IMR-90 (cell line): ENCODE measurements at regions not wholly inside any gene's neighbourhood (a gene's known extent, or its start where the extent isn't known, plus 50 kb on each side); places are given as distances from the start of the nearest gene placed in this dataset.

Experiments
- ATAC-seq: fragments of 200-7000 bp; cut with Tn5 transposase; 2 replicates; pipeline ENCODE4 v1.9.1; 2020; ENCODE audit warnings: low read depth, mild to moderate bottlenecking, moderate library complexity
- BruUV-seq: library from RNA; stranded (reverse); fragments of 400-500 nt; replicated peaks from 2 replicates; lab custom pipeline; 2021; lab: Mats Ljungman, UMichigan
- CTCF ChIA-PET: fragments of 300-600 bp; formaldehyde crosslinking; extraction: SDS; loops from one replicate; lab custom pipeline; 2021; ENCODE audit warnings: antibody characterized with exemption; lab: Yijun Ruan, JAX
- POLR2A ChIA-PET: fragments of 300-600 bp; sonication (Branson Sonifier 250); formaldehyde crosslinking; loops from one replicate; lab custom pipeline; 2022; ENCODE audit warnings: antibody characterized with exemption; ENCODE audit not compliant: unreplicated experiment; lab: Charles Lee
- DNase-seq: peaks from one replicate; pipeline ENCODE4 v3.0.0; 2013
- H2AFZ ChIP-seq: replicated peaks from 2 replicates; pipeline ENCODE3; 2013; ENCODE audit warnings: low read length, mild to moderate bottlenecking; ENCODE audit not compliant: poor library complexity
- H2AK5ac ChIP-seq: 2 replicates; pipeline ENCODE4 v1.6.1; 2013; ENCODE audit warnings: low read depth, low read length, inconsistent platforms
- H2AK9ac ChIP-seq: replicated peaks from 2 replicates; pipeline ENCODE3; 2013; ENCODE audit warnings: mild to moderate bottlenecking, low read depth, low read length, moderate library complexity; ENCODE audit not compliant: poor library complexity
- H2BK120ac ChIP-seq: 2 replicates; pipeline ENCODE4 v1.6.1; 2013; ENCODE audit warnings: low read depth, low read length, inconsistent platforms
- H2BK15ac ChIP-seq: 3 replicates; pipeline ENCODE4 v1.6.1; 2013; ENCODE audit warnings: low read depth, low read length, inconsistent platforms
- H2BK20ac ChIP-seq: 2 replicates; pipeline ENCODE4 v1.6.1; 2013; ENCODE audit warnings: low read depth, mild to moderate bottlenecking, inconsistent platforms, low read length, moderate library complexity
- H2BK5ac ChIP-seq: 2 replicates; pipeline ENCODE4 v1.6.1; 2013; ENCODE audit warnings: mild to moderate bottlenecking, low read depth, low read length, inconsistent platforms; ENCODE audit not compliant: poor library complexity, severe bottlenecking
- H3K14ac ChIP-seq: replicated peaks from 2 replicates; pipeline ENCODE4 v1.6.1; 2013; ENCODE audit warnings: low read depth, low read length, inconsistent platforms
- H3K18ac ChIP-seq: 2 replicates; pipeline ENCODE4 v1.6.1; 2013; ENCODE audit warnings: low read depth, low read length, control low read depth
- H3K23ac ChIP-seq: 2 replicates; pipeline ENCODE4 v1.6.1; 2013; ENCODE audit warnings: low read depth, low read length, inconsistent platforms
- H3K27ac ChIP-seq: 2 replicates; pipeline ENCODE4 v1.5.1; 2013; ENCODE audit warnings: mild to moderate bottlenecking, control low read depth, low read length; ENCODE audit not compliant: insufficient read depth
- H3K27me3 ChIP-seq: 2 replicates; pipeline ENCODE4 v1.6.1; 2013; ENCODE audit warnings: low read length; ENCODE audit not compliant: control insufficient read depth, insufficient read depth
- H3K36me3 ChIP-seq: 2 replicates; pipeline ENCODE4 v1.6.1; 2013; ENCODE audit warnings: low read length, mixed read lengths; ENCODE audit not compliant: control insufficient read depth, insufficient read depth
- H3K4ac ChIP-seq: 2 replicates; pipeline ENCODE4 v1.6.1; 2013; ENCODE audit warnings: low read depth, low read length, inconsistent platforms
- H3K4me1 ChIP-seq: 2 replicates; pipeline ENCODE4 v1.6.1; 2013; ENCODE audit warnings: low read length, mixed read lengths; ENCODE audit not compliant: control insufficient read depth, insufficient read depth
- H3K4me2 ChIP-seq: 2 replicates; pipeline ENCODE4 v1.6.1; 2013; ENCODE audit warnings: low read depth, mild to moderate bottlenecking, control low read depth, low read length, moderate library complexity
- H3K4me3 ChIP-seq: 2 replicates; pipeline ENCODE4 v1.5.1; 2013; ENCODE audit warnings: low read depth, mild to moderate bottlenecking, control low read depth, low read length, moderate library complexity; ENCODE audit not compliant: insufficient read depth
- H3K56ac ChIP-seq: 2 replicates; pipeline ENCODE4 v1.6.1; 2013; ENCODE audit warnings: low read length, inconsistent platforms; ENCODE audit not compliant: insufficient read depth; ENCODE audit errors: extremely low read depth
- H3K79me1 ChIP-seq, 2 experiments: 2 replicates each; pipeline ENCODE4 v1.6.1; 2013; ENCODE audit warnings: low read length in 2 of 2, inconsistent platforms in 1 of 2, low read depth in 1 of 2
- H3K9ac ChIP-seq: 2 replicates; pipeline ENCODE4 v1.6.1; 2013; ENCODE audit warnings: low read depth, low read length, control low read depth
- H3K9me1 ChIP-seq: 2 replicates; pipeline ENCODE4 v1.6.1; 2013; ENCODE audit warnings: low read length, inconsistent platforms; ENCODE audit not compliant: insufficient read depth
- H3K9me3 ChIP-seq: 2 replicates; pipeline ENCODE4 v1.6.1; 2013; ENCODE audit warnings: low read length; ENCODE audit not compliant: control insufficient read depth, insufficient read depth
- H4K20me1 ChIP-seq: 2 replicates; pipeline ENCODE4 v1.6.1; 2013; ENCODE audit warnings: low read length, inconsistent platforms; ENCODE audit not compliant: insufficient read depth
- H4K5ac ChIP-seq: 2 replicates; pipeline ENCODE4 v1.6.1; 2013; ENCODE audit warnings: mild to moderate bottlenecking, low read depth, low read length, control low read depth
- H4K8ac ChIP-seq, 2 experiments: 2 replicates each; pipeline ENCODE4 v1.6.1; 2013; ENCODE audit warnings: low read depth in 2 of 2, low read length in 2 of 2, control low read depth in 1 of 2, inconsistent platforms in 1 of 2
- H4K91ac ChIP-seq: 2 replicates; pipeline ENCODE4 v1.6.1; 2013; ENCODE audit warnings: low read depth, low read length, inconsistent platforms; ENCODE audit not compliant: insufficient read depth
- CEBPB ChIP-seq: IDR thresholded peaks from 2 replicates; pipeline ENCODE4 v1.6.1; 2012; ENCODE audit warnings: low read depth, low read length, improper control_type of control experiment
- CHD1 ChIP-seq: IDR thresholded peaks from 2 replicates; pipeline ENCODE4 v1.6.1; 2012; ENCODE audit warnings: low read depth, low read length, improper control_type of control experiment
- ELK1 ChIP-seq: fragments of 150-350 bp; IDR thresholded peaks from 2 replicates; pipeline ENCODE4 v1.6.1; 2016; ENCODE audit warnings: low read depth, mild to moderate bottlenecking, low read length, moderate library complexity, borderline replicate concordance
- MAFK ChIP-seq: IDR thresholded peaks from 2 replicates; pipeline ENCODE4 v1.6.1; 2012; ENCODE audit warnings: low read depth, low read length, improper control_type of control experiment
- MAZ ChIP-seq: IDR thresholded peaks from 2 replicates; pipeline ENCODE4 v1.6.1; 2012; ENCODE audit warnings: low read depth, mild to moderate bottlenecking, low read length, improper control_type of control experiment, moderate library complexity, borderline replicate concordance
- RCOR1 ChIP-seq: IDR thresholded peaks from 2 replicates; pipeline ENCODE4 v1.6.1; 2012; ENCODE audit warnings: mild to moderate bottlenecking, low read length, improper control_type of control experiment; ENCODE audit not compliant: insufficient replicate concordance
- RFX5 ChIP-seq: IDR thresholded peaks from 2 replicates; pipeline ENCODE4 v1.8.0; 2012; ENCODE audit warnings: low read depth, mild to moderate bottlenecking, low read length, moderate library complexity
- USF2 ChIP-seq: fragments of 150-350 bp; IDR thresholded peaks from 2 replicates; pipeline ENCODE4 v1.6.1; 2017; ENCODE audit warnings: mild to moderate bottlenecking, antibody characterized with exemption, low read length, low read depth
- WGBS, 2 experiments: methylation state at CpG; one replicate each; pipeline versions ENCODE4 v1.1.5 to v1.1.7; 2013; ENCODE audit warnings: missing lambda C conversion rate in 2 of 2; ENCODE audit not compliant: insufficient read length in 1 of 2; ENCODE audit errors: extremely low coverage in 2 of 2; 5-methylcytosine and 5-hydroxymethylcytosine counted together
- dilution Hi-C: fragments of 300-500 bp; cut with HindIII; formaldehyde crosslinking; loops from one replicate; pipeline ENCODE4 v1.14.3; 2018; ENCODE audit warnings: low sequenced_read_pairs; ENCODE audit not compliant: unreplicated experiment
- in situ Hi-C: fragments of 300-500 bp; cut with MboI; formaldehyde crosslinking; loops from 3 replicates; pipeline ENCODE4 v1.14.3; 2019; ENCODE audit warnings: low sequenced_read_pairs, inconsistent platforms, mixed read lengths
- intact Hi-C: fragments of 100-400 bp; cut with micrococcal nuclease; formaldehyde crosslinking; loops from 2 replicates; pipeline ENCODE4 v1.10.0; 2022
- TF ChIP-seq, protein P1 (sequence below): conservative IDR thresholded peaks from 2 replicates; pipeline ENCODE4 v1.5.1; 2012; ENCODE audit warnings: mild to moderate bottlenecking, low read depth, low read length, improper control_type of control experiment

DNA sequence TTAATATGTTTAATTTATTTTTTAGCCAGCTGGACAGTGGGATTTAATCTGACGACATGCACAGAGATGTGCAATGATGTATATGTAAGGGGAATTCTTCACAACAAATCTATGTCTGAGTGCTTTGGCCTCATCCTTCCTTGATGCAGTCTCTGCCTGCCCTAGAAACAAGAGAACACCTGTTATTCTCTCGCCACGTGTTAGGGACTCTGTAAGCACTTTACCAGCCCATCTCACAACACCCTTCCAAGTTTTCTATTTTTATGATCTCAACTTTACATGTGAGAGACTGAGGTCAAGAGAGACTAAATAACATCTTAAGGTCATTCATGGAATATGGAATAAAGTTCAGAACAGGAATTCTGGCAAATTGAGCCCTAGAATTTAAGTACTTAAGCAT is 123.0 kb upstream of the GAS1 start:
- dilution Hi-C loops (no loop called here), in situ Hi-C loops (no loop called here), intact Hi-C loops (no loop called here)
- ChIA-PET POLR2A (no interaction called here), CTCF (no interaction called here)
- no peak overlapping the region for H2BK20ac ChIP-seq
- WGBS, 2 experiments = no CpG with 5 or more reads among the region's 3 CpGs
- TF ChIP-seq RCOR1 (no peak), RFX5 (no peak), ELK1 (no peak), CHD1 (no peak), MAZ (no peak), CEBPB (no peak), USF2 (no peak), MAFK (no peak)
- TF ChIP-seq, protein P1, sequence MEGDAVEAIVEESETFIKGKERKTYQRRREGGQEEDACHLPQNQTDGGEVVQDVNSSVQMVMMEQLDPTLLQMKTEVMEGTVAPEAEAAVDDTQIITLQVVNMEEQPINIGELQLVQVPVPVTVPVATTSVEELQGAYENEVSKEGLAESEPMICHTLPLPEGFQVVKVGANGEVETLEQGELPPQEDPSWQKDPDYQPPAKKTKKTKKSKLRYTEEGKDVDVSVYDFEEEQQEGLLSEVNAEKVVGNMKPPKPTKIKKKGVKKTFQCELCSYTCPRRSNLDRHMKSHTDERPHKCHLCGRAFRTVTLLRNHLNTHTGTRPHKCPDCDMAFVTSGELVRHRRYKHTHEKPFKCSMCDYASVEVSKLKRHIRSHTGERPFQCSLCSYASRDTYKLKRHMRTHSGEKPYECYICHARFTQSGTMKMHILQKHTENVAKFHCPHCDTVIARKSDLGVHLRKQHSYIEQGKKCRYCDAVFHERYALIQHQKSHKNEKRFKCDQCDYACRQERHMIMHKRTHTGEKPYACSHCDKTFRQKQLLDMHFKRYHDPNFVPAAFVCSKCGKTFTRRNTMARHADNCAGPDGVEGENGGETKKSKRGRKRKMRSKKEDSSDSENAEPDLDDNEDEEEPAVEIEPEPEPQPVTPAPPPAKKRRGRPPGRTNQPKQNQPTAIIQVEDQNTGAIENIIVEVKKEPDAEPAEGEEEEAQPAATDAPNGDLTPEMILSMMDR = no peak
- H3K23ac ChIP-seq = no peak overlapping the region
- no peaks in the 10 kb centered on the region for H4K20me1 ChIP-seq
- H3K4me3 ChIP-seq = no peak overlapping the region
- H3K18ac ChIP-seq = no peak overlapping the region
- no peak overlapping the region for H4K8ac ChIP-seq
- ATAC-seq (no peak), DNase-seq (no peak)
- H3K9me1 ChIP-seq = no peaks in the 10 kb centered on the region
- H3K9ac ChIP-seq = no peak overlapping the region
- no peaks in the 10 kb centered on the region for H3K36me3 ChIP-seq
- H2AK9ac ChIP-seq = no peak overlapping the region
- H4K91ac ChIP-seq = no peak overlapping the region
- no peaks in the 10 kb centered on the region for H3K27me3 ChIP-seq
- H3K4me1 ChIP-seq = peaks cover 5% of the 10 kb centered on the region; the same call in 1 of the 2 replicates
- no peak overlapping the region for H2BK120ac ChIP-seq
- H2BK5ac ChIP-seq = no peak overlapping the region
- H3K9me3 ChIP-seq = no peaks in the 10 kb centered on the region
- no peak overlapping the region for H2BK15ac ChIP-seq
- H3K4me2 ChIP-seq = no peak overlapping the region
- no peaks in the 10 kb centered on the region for H3K79me1 ChIP-seq
- no peak overlapping the region for H3K4ac ChIP-seq
- H3K56ac ChIP-seq = no peak overlapping the region
- H3K14ac ChIP-seq = no peak overlapping the region
- no peak overlapping the region for H2AFZ ChIP-seq
- H3K27ac ChIP-seq = no peak overlapping the region
- H2AK5ac ChIP-seq = no peak overlapping the region
- H4K5ac ChIP-seq = no peak overlapping the region
- BruUV-seq = no TSS peak
